ENCODE measurements at regions not wholly inside any gene's neighbourhood (a gene's known extent, or its start where the extent isn't known, plus 50 kb on each side); places are given as distances from the start of the nearest gene placed in this dataset.

DNA sequence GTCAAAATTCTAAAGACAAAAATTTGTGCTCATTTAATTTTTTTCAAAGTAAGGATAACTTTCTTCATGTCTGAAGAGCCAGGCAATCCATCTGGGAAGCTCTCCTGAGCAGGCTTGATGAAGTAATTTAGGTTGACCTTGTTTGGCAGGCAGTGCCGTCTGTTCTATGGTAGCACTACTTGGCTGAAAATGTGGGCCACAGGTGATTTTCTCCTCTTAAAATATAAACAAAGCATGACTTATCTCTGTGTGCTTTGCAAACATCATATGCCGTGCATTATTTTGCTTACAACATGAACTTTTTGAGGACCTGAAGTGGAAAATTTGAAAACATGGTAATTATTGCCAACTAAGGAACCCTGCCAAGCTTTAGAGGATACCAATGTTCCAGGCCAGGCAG, 143.2 kb downstream of the RAP2B start:
- POLR2A ChIA-PET (ENCODE audit: low non-redundant PET), result no interaction called here
- BruUV-seq (replicated peaks), result no TSS peak
- no peak for DNase-seq (ENCODE audit: low spot score)
- intact Hi-C loops (cut with micrococcal nuclease; ENCODE audit: unreplicated experiment), result no loop called here
- CTCF ChIA-PET, result no interaction called here
- H3K27me3 ChIP-seq (replicated peaks; ENCODE audit: insufficient read depth, low read depth, low read length, poor library complexity), result no peaks in the 10 kb centered on the region
- no peak overlapping the region for H3K4me3 ChIP-seq (ENCODE audit: low read depth, low read length, poor library complexity, severe bottlenecking)
- H3K36me3 ChIP-seq (ENCODE audit: insufficient read depth, low read length, poor library complexity, severe bottlenecking), result no peaks in the 10 kb centered on the region
- H3K4me1 ChIP-seq (ENCODE audit: insufficient read depth, low read length, poor library complexity, severe bottlenecking), result no peaks in the 10 kb centered on the region
- no peaks in the 10 kb centered on the region for H3K9me3 ChIP-seq (ENCODE audit: low read depth, low read length, poor library complexity, severe bottlenecking)
- TF ChIP-seq EZH2 (IDR thresholded peaks at IDR 0.05; ENCODE audit: borderline replicate concordance, low read depth, low read length, poor library complexity, severe bottlenecking), result no peak
- TF ChIP-seq, protein P1, sequence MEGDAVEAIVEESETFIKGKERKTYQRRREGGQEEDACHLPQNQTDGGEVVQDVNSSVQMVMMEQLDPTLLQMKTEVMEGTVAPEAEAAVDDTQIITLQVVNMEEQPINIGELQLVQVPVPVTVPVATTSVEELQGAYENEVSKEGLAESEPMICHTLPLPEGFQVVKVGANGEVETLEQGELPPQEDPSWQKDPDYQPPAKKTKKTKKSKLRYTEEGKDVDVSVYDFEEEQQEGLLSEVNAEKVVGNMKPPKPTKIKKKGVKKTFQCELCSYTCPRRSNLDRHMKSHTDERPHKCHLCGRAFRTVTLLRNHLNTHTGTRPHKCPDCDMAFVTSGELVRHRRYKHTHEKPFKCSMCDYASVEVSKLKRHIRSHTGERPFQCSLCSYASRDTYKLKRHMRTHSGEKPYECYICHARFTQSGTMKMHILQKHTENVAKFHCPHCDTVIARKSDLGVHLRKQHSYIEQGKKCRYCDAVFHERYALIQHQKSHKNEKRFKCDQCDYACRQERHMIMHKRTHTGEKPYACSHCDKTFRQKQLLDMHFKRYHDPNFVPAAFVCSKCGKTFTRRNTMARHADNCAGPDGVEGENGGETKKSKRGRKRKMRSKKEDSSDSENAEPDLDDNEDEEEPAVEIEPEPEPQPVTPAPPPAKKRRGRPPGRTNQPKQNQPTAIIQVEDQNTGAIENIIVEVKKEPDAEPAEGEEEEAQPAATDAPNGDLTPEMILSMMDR (conservative IDR thresholded peaks at IDR 0.05; ENCODE audit: low read depth, low read length), result no peak
- H3K27ac ChIP-seq (ENCODE audit: low read depth, low read length, poor library complexity, severe bottlenecking), result no peak overlapping the region

DNA sequence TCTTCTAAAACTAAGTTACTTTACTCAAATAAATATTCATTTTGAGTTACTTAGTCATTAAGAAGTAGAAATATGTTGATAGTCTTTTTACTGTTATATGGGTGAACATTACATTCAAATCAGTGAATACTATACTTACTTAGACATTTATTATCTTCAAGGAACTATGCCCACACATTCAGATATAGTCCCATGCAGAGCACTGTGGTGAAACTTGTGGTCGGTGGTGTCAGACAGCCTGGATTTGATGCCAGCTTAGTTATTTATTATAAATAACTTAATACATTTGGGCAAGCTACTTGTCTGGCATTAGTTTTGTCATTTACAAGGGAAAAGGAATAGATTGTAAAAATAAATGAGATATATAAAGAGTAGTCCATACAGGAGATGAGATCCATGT, 149.5 kb downstream of the RAP2B start:
- H3K27ac ChIP-seq (ENCODE audit: low read depth, low read length, poor library complexity, severe bottlenecking), result no peak overlapping the region
- peaks cover 8% of the 10 kb centered on the region for H3K4me1 ChIP-seq (ENCODE audit: insufficient read depth, low read length, poor library complexity, severe bottlenecking)
- BruUV-seq (replicated peaks), result no TSS peak
- CTCF ChIA-PET, result no interaction called here
- no peaks in the 10 kb centered on the region for H3K27me3 ChIP-seq (replicated peaks; ENCODE audit: insufficient read depth, low read depth, low read length, poor library complexity)
- no peak for DNase-seq (ENCODE audit: low spot score)
- H3K4me3 ChIP-seq (ENCODE audit: low read depth, low read length, poor library complexity, severe bottlenecking), result no peak overlapping the region
- H3K9me3 ChIP-seq (ENCODE audit: low read depth, low read length, poor library complexity, severe bottlenecking), result no peaks in the 10 kb centered on the region
- no peaks in the 10 kb centered on the region for H3K36me3 ChIP-seq (ENCODE audit: insufficient read depth, low read length, poor library complexity, severe bottlenecking)
- POLR2A ChIA-PET (ENCODE audit: low non-redundant PET), result no interaction called here
- intact Hi-C loops (cut with micrococcal nuclease; ENCODE audit: unreplicated experiment), result no loop called here
- no peak for TF ChIP-seq EZH2 (IDR thresholded peaks at IDR 0.05; ENCODE audit: borderline replicate concordance, low read depth, low read length, poor library complexity, severe bottlenecking)
- TF ChIP-seq, protein P1 (conservative IDR thresholded peaks at IDR 0.05; ENCODE audit: low read depth, low read length), result no peak

DNA sequence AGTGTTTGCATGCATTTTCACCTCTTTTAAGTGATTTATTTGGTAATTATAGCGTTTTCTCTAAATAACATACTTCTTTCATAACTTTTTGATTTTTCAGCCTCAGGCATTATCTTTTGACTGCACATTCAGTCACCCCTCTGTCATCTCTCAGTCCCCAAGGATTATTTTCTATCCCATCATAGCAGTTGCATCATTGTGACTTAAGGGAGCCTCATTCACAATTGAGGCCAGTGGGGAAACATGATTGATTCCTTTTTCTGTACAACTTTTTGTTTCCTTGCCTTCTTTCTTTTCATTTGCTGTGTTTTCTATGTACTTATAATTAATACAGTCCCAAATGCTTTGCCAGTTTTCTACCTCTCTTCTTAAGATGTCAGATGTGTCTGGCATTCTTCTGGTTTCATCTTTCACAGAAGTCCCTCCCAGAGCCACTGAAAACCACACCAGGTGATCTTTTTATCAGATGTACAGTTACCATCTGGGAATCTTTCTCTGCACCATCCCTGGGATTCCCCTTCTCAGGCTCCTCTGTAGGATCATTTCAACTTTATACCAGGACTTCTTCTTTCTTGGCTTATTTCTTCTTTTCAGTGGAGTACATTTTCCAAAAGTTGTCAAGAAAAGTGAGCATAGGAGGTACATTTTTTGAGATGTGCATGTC, 151.4 kb downstream of the RAP2B start:
- ChIA-PET CTCF (no interaction called here), POLR2A (ENCODE audit: low non-redundant PET) (no interaction called here)
- no peaks in the 10 kb centered on the region for H3K9me3 ChIP-seq (ENCODE audit: low read depth, low read length, poor library complexity, severe bottlenecking)
- no peaks in the 10 kb centered on the region for H3K27me3 ChIP-seq (replicated peaks; ENCODE audit: insufficient read depth, low read depth, low read length, poor library complexity)
- intact Hi-C loops (cut with micrococcal nuclease; ENCODE audit: unreplicated experiment), result no loop called here
- no peak overlapping the region for H3K27ac ChIP-seq (ENCODE audit: low read depth, low read length, poor library complexity, severe bottlenecking)
- TF ChIP-seq, protein P1 (conservative IDR thresholded peaks at IDR 0.05; ENCODE audit: low read depth, low read length), result no peak
- no peak for TF ChIP-seq EZH2 (IDR thresholded peaks at IDR 0.05; ENCODE audit: borderline replicate concordance, low read depth, low read length, poor library complexity, severe bottlenecking)
- BruUV-seq (replicated peaks), result no TSS peak
- peak; percentile 5 for DNase-seq (ENCODE audit: low spot score)
- H3K36me3 ChIP-seq (ENCODE audit: insufficient read depth, low read length, poor library complexity, severe bottlenecking), result no peaks in the 10 kb centered on the region
- no peak overlapping the region for H3K4me3 ChIP-seq (ENCODE audit: low read depth, low read length, poor library complexity, severe bottlenecking)
- H3K4me1 ChIP-seq (ENCODE audit: insufficient read depth, low read length, poor library complexity, severe bottlenecking), result peaks cover 8% of the 10 kb centered on the region
